ENCODE measurements at regions not wholly inside any gene's neighbourhood (a gene's known extent, or its start where the extent isn't known, plus 50 kb on each side); places are given as distances from the start of the nearest gene placed in this dataset.

DNA sequence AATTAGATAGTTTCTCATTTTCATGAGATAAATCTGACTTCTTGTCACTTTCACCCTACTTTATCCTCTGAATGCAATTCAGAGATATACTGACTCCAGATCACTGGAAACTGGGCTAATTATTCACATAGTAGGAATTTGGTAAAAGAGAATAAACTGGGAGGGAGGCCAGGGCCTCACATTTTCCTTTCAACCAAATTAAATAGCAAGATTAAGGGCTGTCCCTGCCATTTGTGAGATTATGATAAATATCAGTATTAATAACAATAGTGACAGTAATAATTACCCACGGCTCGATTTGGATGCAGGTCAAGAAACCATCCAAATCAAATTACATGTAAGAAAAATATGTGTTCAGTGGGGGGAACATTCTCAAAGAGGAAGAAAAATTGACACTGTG lies 140.5 kb downstream of the CD83 start:
- in situ Hi-C loops (cut with MboI; ENCODE audit: low pct_unique_long_range_greater_than_20kb, low sequenced_read_pairs, unreplicated experiment) = no loop called here
- DNase-seq (ENCODE audit: low spot score) = no peak
- TF ChIP-seq, protein P1, sequence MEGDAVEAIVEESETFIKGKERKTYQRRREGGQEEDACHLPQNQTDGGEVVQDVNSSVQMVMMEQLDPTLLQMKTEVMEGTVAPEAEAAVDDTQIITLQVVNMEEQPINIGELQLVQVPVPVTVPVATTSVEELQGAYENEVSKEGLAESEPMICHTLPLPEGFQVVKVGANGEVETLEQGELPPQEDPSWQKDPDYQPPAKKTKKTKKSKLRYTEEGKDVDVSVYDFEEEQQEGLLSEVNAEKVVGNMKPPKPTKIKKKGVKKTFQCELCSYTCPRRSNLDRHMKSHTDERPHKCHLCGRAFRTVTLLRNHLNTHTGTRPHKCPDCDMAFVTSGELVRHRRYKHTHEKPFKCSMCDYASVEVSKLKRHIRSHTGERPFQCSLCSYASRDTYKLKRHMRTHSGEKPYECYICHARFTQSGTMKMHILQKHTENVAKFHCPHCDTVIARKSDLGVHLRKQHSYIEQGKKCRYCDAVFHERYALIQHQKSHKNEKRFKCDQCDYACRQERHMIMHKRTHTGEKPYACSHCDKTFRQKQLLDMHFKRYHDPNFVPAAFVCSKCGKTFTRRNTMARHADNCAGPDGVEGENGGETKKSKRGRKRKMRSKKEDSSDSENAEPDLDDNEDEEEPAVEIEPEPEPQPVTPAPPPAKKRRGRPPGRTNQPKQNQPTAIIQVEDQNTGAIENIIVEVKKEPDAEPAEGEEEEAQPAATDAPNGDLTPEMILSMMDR (IDR thresholded peaks at IDR 0.05; ENCODE audit: extremely low read depth, insufficient read depth, missing control alignments) = no peak

DNA sequence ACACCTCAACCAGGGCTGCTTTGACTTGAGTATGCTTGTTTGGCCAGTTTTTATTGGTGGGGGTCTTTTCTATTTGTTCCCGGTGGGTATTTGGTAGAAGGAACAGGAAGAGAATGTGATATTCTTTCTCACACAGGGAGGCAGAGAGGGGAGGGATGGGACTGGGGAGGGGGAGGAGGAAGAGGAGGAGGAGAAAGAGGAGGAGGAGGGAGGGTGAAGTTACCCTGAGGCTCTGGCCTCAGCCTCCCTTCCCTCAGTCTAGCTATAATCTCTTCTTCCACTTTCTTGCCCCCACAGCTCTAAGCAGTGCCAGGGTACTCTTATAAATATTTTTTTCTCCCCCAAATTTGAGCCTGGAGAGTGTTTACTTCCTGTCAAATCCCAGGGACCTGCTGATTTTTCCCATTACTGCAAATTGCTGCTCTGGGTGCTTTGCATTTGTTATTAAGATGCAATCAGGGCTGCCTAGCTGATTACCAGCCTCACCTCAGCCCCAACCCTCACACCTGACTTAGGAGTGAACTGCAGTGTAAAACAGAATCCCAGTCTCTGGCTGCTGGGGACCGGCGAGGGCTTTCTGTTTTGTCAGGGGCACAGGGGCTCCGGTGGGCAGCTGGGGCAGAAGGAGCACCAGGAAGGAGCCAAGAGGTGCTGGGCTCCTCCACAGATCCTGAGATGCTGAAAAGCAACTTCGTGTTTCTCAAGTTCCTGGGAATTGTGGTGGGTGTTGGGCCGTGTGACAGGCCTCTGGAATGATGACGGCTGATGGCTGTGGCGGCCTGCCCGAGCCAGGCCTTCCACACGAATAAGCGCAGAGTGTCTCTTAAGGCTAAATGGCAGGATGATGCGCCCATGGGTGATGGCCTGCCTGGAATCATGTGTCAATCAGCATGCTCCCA lies 141.4 kb downstream of the CD83 start:
- no peak for DNase-seq (ENCODE audit: low spot score)
- TF ChIP-seq, protein P1 (IDR thresholded peaks at IDR 0.05; ENCODE audit: extremely low read depth, insufficient read depth, missing control alignments) = no peak
- in situ Hi-C loops (cut with MboI; ENCODE audit: low pct_unique_long_range_greater_than_20kb, low sequenced_read_pairs, unreplicated experiment) = no loop called here

DNA sequence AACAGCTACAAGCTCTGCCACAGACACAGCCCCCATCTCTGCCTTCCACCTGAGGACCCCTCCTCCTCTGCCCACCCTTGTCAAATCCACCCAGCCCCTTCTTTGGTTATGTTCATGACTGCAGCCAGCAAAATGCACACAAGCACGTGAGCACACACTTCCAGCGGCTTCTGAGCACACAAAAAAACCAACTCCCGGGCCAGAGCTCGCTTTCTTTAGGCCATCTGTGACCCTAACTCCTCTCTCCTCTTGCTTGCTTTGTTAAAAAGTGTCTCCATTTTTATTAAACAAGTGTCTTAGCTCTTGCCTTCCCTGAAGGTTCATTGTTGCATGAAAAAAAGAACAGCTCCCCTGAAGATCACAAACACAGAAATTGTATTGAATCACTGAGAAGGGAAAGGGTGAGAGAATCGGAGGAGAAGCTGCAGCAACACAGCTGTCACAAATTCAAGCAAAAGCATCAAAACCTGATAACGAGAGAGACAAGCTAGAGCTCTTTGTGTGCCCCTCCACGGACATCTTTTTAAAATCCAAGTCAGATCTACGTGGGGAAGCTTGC lies 142.1 kb downstream of the CD83 start:
- in situ Hi-C loops (cut with MboI; ENCODE audit: low pct_unique_long_range_greater_than_20kb, low sequenced_read_pairs, unreplicated experiment) = no loop called here
- DNase-seq (ENCODE audit: low spot score) = no peak
- TF ChIP-seq, protein P1 (IDR thresholded peaks at IDR 0.05; ENCODE audit: extremely low read depth, insufficient read depth, missing control alignments) = no peak

- no peak for DNase-seq (ENCODE audit: low spot score)
- in situ Hi-C loops (cut with MboI; ENCODE audit: low pct_unique_long_range_greater_than_20kb, low sequenced_read_pairs, unreplicated experiment) = no loop called here
- TF ChIP-seq, protein P1 (IDR thresholded peaks at IDR 0.05; ENCODE audit: extremely low read depth, insufficient read depth, missing control alignments) = no peak
These were observed 143.3 kb downstream of the CD83 start for GRCh38 chr6:14260839-14261238.

DNA sequence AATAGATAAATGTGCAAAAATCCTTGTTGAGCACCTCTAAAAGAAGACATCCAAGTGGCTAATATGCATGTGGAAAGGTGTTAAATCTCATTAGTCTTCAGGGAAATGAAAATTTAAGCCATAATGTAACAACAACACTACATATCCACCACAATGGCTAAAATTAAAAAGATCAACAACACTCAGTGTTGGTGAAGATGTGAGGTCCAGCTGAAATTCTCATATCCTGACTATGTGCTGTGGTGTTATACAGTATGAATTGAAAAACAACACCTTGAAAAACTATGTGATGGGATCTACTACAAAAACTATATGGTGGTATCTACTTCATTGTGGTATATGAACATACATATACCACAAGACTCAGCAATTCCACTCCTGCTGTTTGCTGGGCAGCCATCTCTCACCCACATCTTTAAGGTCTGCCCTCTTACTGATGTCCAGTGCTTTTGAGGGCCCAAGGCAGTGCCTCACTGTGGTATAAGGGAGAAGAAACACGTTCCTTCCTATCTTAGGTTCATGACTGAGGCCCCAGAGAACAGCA lies 146.4 kb downstream of the CD83 start:
- TF ChIP-seq, protein P1 (IDR thresholded peaks at IDR 0.05; ENCODE audit: extremely low read depth, insufficient read depth, missing control alignments) = no peak
- DNase-seq (ENCODE audit: low spot score) = no peak
- in situ Hi-C loops (cut with MboI; ENCODE audit: low pct_unique_long_range_greater_than_20kb, low sequenced_read_pairs, unreplicated experiment) = no loop called here

DNA sequence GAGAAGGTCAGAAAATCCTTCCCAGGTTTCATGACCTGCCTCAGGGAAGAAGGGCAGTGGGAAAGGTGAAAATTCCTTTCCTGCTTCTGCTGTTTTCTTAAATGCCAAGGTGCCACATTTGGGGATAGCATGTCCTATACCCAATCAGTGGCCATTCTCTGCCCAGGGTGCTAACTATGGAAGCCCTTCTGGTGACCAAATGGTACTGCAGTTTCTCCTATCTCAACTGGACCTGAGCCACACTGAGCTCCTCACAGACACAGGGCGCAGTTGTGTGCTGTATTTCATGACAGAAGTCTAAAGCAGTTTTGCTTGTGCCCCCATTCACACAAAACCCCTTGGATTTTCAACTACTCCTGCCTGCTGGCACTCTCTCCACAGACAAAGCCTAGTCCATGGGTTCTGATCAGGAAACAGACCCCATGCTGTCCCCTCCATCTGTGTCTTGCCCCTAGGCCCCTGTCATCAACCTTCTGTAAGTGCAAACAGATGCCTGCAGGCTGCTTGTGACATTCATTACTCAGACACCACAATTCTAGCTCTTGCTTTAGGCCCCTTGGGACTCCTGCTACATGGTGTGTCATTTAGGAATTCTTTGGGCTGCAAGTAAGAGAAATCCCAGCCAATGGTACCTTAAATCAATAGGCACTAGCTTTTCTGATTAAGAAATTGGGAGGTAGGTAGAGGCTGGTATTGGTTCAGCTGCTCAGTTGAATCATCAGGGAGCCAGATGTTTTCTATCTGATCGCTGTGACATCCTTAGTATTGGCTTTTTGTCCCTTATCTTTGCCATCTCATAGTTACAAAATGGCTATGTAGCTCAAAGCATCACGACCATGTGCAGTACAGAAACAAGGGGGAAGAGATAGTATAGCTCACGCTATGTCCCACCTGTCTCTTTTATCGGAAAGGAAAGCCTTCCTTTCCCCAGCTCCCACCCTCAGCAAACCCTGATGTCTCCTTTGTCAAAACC lies 147.8 kb downstream of the CD83 start:
- in situ Hi-C loops (cut with MboI; ENCODE audit: low pct_unique_long_range_greater_than_20kb, low sequenced_read_pairs, unreplicated experiment) = no loop called here
- TF ChIP-seq, protein P1 (IDR thresholded peaks at IDR 0.05; ENCODE audit: extremely low read depth, insufficient read depth, missing control alignments) = no peak
- no peak for DNase-seq (ENCODE audit: low spot score)

All from GM13977 (cell line).